ENCODE measurements at regions not wholly inside any gene's neighbourhood (a gene's known extent, or its start where the extent isn't known, plus 50 kb on each side); places are given as distances from the start of the nearest gene placed in this dataset.

DNA sequence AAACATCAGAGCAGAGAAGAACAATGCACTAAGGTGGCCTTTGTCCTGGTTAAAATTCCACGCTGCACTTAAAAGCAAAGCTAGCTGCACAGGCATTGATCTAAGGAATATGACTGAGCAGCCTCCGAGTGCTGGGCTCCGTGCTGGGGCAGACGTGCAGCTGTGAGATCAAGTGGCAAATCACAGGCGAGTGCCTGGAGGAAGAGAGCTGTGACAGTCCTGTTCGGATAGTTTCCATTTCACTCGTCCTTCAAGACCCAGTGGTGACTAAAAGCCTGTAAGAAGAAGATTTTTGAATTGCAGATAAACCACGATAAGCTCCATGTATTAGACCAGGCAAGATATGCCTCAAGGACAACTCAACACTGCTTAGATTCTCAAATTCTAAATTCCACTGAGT lies 247.9 kb downstream of the ANKRD60 start:
- ChIA-PET RAD21 (ENCODE audit: low non-redundant PET in 1 of 2, low total read pairs in 2 of 2, uncharacterized antibody in 2 of 2, unreplicated experiment in 2 of 2) (no interaction called here), POLR2A (no interaction called here), CTCF (no interaction called here)
- H3K9ac ChIP-seq (ENCODE audit: low read length), result no peak overlapping the region
- no peaks in the 10 kb centered on the region for H4K20me1 ChIP-seq (ENCODE audit: insufficient read depth)
- no TSS peak for BruUV-seq (replicated peaks)
- H3K36me3 ChIP-seq (ENCODE audit: control insufficient read depth in 1 of 2, insufficient read depth in 2 of 2, low read length in 2 of 2), result no peaks in the 10 kb centered on the region
- no peaks in the 10 kb centered on the region for H3K9me2 ChIP-seq (ENCODE audit: insufficient read depth)
- H3K4me2 ChIP-seq (ENCODE audit: low read length), result no peak overlapping the region
- DNase-seq (ENCODE audit: low read depth, low spot score) (no peak), ATAC-seq (no peak)
- H3K4me1 ChIP-seq (ENCODE audit: control insufficient read depth in 1 of 2, insufficient read depth in 2 of 2, low read length in 2 of 2), result no peaks in the 10 kb centered on the region
- H3K27me3 ChIP-seq (ENCODE audit: insufficient read depth, low read length), result peaks cover 26% of the 10 kb centered on the region
- intact Hi-C loops (cut with micrococcal nuclease), result no loop called here
- H3K4me3 ChIP-seq (replicated peaks in 1 of 2; ENCODE audit: low read depth in 1 of 2, low read length in 2 of 2), result no peak overlapping the region
- H3K9me3 ChIP-seq (ENCODE audit: control insufficient read depth in 1 of 2, insufficient read depth in 1 of 2, low read depth in 1 of 2, low read length in 2 of 2), result no peaks in the 10 kb centered on the region
- H2AFZ ChIP-seq (ENCODE audit: low read depth, low read length, poor library complexity, severe bottlenecking), result no peak overlapping the region
- H3K79me2 ChIP-seq (ENCODE audit: insufficient read depth, low read length), result no peaks in the 10 kb centered on the region
- TF ChIP-seq POLR2A (IDR thresholded peaks at IDR 0.05; ENCODE audit: borderline replicate concordance, extremely low read depth, insufficient read depth, insufficient read length), result no peak
- no peak for TF ChIP-seq ATF3 (IDR thresholded peaks at IDR 0.05)
- TF ChIP-seq YY1 (IDR thresholded peaks at IDR 0.05; ENCODE audit: extremely low read depth, insufficient replicate concordance, low read depth, low read length), result no peak
- TF ChIP-seq EZH2 (IDR thresholded peaks at IDR 0.05), result no peak
- TF ChIP-seq, protein P1, sequence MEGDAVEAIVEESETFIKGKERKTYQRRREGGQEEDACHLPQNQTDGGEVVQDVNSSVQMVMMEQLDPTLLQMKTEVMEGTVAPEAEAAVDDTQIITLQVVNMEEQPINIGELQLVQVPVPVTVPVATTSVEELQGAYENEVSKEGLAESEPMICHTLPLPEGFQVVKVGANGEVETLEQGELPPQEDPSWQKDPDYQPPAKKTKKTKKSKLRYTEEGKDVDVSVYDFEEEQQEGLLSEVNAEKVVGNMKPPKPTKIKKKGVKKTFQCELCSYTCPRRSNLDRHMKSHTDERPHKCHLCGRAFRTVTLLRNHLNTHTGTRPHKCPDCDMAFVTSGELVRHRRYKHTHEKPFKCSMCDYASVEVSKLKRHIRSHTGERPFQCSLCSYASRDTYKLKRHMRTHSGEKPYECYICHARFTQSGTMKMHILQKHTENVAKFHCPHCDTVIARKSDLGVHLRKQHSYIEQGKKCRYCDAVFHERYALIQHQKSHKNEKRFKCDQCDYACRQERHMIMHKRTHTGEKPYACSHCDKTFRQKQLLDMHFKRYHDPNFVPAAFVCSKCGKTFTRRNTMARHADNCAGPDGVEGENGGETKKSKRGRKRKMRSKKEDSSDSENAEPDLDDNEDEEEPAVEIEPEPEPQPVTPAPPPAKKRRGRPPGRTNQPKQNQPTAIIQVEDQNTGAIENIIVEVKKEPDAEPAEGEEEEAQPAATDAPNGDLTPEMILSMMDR (IDR thresholded peaks at IDR 0.05 in 2 of 3, conservative IDR thresholded peaks at IDR 0.05 in 1 of 3; ENCODE audit: borderline replicate concordance in 1 of 3, insufficient read depth in 1 of 3, low read depth in 2 of 3, low read length in 2 of 3), result no peak
- TF ChIP-seq SP1 (IDR thresholded peaks at IDR 0.05; ENCODE audit: low read depth), result no peak
- no peak for TF ChIP-seq TCF7L2 (IDR thresholded peaks at IDR 0.05; ENCODE audit: borderline replicate concordance, extremely low read depth, insufficient read depth, insufficient read length)
- TF ChIP-seq JUND (IDR thresholded peaks at IDR 0.05), result no peak
- TF ChIP-seq, protein P2, sequence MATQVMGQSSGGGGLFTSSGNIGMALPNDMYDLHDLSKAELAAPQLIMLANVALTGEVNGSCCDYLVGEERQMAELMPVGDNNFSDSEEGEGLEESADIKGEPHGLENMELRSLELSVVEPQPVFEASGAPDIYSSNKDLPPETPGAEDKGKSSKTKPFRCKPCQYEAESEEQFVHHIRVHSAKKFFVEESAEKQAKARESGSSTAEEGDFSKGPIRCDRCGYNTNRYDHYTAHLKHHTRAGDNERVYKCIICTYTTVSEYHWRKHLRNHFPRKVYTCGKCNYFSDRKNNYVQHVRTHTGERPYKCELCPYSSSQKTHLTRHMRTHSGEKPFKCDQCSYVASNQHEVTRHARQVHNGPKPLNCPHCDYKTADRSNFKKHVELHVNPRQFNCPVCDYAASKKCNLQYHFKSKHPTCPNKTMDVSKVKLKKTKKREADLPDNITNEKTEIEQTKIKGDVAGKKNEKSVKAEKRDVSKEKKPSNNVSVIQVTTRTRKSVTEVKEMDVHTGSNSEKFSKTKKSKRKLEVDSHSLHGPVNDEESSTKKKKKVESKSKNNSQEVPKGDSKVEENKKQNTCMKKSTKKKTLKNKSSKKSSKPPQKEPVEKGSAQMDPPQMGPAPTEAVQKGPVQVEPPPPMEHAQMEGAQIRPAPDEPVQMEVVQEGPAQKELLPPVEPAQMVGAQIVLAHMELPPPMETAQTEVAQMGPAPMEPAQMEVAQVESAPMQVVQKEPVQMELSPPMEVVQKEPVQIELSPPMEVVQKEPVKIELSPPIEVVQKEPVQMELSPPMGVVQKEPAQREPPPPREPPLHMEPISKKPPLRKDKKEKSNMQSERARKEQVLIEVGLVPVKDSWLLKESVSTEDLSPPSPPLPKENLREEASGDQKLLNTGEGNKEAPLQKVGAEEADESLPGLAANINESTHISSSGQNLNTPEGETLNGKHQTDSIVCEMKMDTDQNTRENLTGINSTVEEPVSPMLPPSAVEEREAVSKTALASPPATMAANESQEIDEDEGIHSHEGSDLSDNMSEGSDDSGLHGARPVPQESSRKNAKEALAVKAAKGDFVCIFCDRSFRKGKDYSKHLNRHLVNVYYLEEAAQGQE (IDR thresholded peaks at IDR 0.05; ENCODE audit: low read depth), result no peak
- no peak for TF ChIP-seq POLR2AphosphoS5 (IDR thresholded peaks at IDR 0.05; ENCODE audit: low read depth, low read length)
- no peak for TF ChIP-seq ZFX (IDR thresholded peaks at IDR 0.05)
- TF ChIP-seq EGR1 (IDR thresholded peaks at IDR 0.05; ENCODE audit: low read depth), result no peak
- TF ChIP-seq ZNF274 (IDR thresholded peaks at IDR 0.05; ENCODE audit: low read depth, low read length), result no peak
- no peak for TF ChIP-seq SRF (IDR thresholded peaks at IDR 0.05; ENCODE audit: low read depth)
- TF ChIP-seq, protein P3, sequence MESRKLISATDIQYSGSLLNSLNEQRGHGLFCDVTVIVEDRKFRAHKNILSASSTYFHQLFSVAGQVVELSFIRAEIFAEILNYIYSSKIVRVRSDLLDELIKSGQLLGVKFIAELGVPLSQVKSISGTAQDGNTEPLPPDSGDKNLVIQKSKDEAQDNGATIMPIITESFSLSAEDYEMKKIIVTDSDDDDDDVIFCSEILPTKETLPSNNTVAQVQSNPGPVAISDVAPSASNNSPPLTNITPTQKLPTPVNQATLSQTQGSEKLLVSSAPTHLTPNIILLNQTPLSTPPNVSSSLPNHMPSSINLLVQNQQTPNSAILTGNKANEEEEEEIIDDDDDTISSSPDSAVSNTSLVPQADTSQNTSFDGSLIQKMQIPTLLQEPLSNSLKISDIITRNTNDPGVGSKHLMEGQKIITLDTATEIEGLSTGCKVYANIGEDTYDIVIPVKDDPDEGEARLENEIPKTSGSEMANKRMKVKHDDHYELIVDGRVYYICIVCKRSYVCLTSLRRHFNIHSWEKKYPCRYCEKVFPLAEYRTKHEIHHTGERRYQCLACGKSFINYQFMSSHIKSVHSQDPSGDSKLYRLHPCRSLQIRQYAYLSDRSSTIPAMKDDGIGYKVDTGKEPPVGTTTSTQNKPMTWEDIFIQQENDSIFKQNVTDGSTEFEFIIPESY (IDR thresholded peaks at IDR 0.05; ENCODE audit: extremely low read depth, insufficient replicate concordance, low read length), result no peak
- H3K27ac ChIP-seq (ENCODE audit: low read depth, low read length), result no peak overlapping the region

All from HCT116 (cell line).